Limb (tissue), 2 donors: ENCODE measurements at regions not wholly inside any gene's neighbourhood (a gene's known extent, or its start where the extent isn't known, plus 50 kb on each side); places are given as distances from the start of the nearest gene placed in this dataset.
"Not testable (repeated sequence)": the region's sequence is repeated elsewhere in the genome, so short reads cannot be mapped to it uniquely, and the experiment has no call there.

Experiments
- DNase-seq, 2 donors: peaks; one replicate each; pipeline ENCODE4 v3.0.0-alpha.2; 2016; ENCODE audit errors: extremely low spot score in 2 of 2

DNA sequence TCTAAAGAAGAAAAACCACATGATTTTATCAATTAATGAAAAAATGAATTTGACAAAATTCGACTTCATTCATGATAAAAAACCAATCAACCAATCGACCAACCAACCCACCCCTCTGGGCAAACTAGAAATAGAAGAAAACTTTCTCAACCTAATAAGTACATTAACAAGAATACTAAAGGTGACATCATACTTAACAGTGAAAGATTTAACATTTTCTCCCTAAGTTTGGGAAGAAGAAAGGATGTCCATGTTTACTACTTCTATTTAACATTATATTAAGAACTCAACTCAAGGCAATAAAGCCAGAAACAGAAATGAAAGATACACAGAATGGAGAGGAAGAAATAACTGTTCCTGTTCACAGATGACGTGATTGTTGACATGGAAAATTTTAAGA, 476.1 kb upstream of the MEF2C start:
- no peak for DNase-seq

DNA sequence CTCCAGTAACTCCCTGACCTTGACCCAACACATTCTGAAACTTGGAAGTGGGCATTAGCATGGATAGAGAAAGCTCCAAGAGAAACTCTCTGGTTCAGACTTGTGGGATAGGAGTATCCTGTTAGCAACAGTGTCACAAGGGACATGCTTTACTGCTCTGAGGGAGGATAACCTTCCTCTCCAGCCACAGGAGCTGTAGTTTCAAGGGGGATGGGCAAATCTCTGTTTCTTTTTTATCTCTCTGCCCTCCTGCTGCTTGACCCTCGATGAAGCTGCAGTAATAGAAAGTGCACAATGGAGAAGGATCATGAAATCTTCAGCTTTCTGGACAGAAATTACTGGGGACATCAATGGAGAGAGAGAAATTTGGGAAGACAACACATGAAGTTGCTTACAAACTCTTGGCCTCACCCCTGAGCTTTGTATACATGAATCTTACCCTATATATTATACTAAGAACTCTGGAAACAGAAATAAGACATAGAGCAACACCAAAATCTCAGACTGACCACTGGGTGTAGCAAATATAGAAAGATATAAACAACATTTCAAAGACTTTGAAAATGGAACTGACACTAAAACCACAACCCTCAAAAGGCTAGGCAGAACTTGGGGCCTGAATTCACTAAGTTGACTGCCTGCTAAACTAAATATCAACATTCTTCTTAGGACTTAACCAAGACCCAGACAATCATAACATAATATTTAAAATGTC, 471.0 kb upstream of the MEF2C start:
- no peak for DNase-seq

DNA sequence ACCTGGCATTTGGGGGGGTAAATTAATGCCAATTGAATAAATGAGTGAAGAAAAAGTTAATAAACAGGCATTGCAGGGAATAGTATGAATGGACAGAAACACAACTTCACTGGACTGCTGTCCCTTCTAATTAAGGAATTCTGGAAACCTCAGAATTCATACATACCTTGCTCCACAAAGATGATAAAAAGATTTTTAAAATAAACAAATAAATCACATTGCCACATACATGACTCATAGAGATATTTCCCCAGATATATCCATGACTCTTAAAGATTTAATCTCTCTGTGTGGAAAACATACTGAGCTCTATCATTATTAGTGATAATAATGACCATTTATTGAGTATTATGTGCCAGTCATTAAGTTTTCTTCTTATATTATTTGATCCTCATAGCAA, 469.0 kb upstream of the MEF2C start:
- DNase-seq = no peak

DNA sequence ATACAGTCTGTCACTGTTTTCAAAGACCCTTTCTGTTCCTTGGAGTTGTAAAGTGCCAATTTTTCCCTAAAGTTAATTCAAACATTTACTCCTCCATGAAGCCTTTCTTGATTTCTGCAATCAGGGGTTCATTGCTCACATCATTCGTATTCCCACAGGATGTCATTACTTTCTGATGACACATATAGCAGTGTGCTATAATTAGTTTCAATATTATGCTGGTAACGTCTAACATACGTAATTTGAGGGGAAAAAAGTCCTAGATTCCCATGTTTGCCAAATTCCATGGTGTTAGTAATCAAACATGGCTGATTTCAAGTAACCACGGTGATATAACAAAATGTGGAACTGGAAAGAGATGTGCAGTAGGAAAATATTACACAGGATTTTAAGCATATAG, 468.2 kb upstream of the MEF2C start:
- DNase-seq = peak in 1 of 2 donors; percentile 18

DNA sequence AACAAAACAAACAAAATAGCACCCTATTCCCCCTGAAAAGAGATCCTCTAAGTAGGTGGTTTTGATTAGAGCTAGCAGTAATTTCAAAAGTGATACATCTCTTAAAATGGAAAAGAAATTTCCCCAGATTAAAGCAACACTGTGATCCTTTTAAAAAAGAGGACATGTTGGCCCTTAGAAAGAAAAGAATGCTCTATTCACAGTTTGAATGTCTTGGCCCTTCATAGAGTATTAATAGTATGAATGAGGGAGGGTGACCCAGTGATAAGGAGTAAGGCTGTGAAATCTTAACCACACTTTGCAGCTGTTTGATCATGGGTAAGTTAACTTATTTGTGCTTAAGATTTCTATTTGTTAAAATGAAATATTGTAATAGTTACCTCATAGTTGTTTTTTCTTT, 467.7 kb upstream of the MEF2C start:
- no peak for DNase-seq

DNA sequence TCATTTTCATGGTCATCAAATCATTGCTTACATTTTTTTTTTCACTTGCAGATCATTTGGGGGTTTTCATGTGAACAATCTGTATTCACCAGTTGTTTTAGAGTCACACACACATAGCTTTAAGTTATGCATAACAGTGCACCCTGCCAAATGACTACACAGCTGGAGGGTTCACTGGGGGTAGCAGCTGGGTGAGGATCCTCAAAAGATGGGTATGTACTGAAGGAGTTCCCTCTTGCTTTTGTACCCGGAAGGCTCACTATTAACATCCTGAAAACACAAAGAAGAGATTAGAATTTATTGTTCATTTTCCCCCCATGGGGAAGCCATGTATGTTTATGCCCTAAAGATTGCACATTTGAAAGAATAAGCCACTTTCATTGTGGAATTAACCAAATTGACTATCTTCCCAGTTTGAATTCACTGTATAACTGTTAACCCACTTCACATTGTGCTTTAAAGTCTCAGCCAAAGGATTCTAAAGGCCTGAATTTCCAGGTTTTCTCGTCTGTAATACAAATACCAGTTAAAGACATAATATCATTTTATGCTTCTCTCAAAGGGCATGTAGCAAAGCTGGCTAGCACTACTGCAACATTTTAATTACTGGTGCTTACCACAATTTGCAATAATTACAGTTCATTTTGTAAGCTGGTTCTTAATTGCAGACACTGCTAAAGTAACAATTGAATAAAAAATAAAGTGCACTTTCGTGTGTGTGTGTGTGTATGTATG, 466.4 kb upstream of the MEF2C start:
- DNase-seq = no peak

DNA sequence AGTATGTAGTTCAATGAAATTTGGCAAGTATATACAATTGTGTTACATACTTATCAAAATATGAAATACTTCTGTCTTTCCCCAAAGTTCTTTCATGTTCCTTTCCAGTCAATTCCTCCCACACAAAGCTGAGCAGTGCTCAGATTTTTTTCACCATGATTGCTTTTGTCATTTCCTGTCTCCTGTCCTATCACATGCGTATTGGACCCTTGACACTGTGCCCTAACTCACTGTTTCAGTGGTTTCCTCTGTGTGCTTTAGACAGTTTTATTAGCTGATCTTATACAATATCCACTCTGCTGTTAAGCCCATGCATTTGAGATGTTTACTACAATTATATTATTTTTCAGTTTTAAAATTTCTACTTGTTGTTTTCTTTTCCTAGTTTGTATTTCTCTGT, 463.6 kb upstream of the MEF2C start:
- no peak for DNase-seq

DNA sequence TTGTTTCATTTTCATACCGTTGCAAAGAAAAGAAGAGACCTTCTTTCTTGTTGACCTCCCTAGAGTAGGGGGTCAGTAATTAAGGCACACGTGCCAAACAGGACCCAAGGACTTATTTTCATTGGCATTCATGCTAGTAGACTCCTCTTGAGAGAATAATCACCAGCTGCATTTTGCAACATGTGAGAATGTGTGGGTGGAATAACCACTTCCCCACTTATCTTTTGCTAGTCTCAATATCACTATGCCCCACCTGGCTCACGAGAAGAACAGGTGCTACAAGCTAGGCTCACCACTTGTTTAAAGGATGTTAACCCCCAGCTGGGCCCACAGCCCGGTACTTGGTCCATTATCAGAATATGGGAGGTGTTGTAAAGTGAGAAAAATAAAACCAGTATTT, 460.7 kb upstream of the MEF2C start:
- DNase-seq = no peak

DNA sequence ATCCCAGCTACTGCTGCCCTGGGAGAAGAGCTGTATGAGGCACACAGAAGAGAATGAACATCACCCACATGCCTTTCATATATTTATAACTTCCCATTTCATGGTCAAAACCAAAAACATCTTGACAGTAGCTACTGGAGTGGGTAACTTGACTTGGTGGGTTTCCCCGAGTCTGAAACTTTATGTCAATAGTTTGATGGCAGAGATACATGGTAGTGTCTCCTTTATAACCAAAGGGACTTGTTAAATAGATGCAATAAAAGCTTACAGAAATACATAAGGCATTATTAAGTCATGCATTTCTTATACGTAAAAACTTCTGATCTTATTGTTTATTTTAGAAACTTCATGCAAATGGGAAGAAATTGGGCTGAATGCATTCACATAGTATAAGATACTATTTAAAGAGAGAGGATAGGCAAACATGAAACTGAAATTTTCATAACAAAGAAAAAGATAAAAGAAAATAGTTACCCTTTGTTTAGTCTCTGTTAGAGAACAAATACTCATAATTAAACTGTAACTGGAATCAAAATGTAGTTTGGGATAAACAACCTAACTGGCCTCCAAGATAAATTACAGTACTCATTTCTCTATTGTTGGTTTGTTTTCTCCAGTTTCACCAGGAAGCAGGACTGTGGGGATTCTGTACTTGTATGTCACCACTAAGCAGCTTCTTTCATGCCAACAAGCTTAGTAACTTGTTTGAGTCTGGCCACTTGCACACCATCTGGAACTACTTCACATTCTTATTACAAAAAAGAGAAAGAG, 459.3 kb upstream of the MEF2C start:
- DNase-seq = peak in 1 of 2 donors; percentile 21

DNA sequence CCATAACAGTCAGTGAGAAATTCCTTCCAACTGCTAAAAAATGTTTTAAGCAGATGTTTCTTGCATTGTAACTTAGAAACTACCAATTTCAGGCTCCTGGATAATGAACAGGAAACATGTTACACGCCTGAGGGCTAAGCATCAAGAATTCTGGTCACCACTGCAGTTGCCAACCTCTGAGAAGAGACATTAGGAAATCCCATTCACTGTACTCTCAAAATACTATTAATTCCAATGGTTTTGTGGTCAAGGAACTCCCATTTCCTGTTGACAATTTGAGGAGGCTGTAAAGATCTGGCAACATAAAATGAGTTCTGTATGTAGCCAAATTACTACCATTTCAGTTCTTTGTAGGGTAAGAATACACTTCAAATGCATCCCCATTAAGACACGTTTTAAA, 456.0 kb upstream of the MEF2C start:
- DNase-seq = no peak

DNA sequence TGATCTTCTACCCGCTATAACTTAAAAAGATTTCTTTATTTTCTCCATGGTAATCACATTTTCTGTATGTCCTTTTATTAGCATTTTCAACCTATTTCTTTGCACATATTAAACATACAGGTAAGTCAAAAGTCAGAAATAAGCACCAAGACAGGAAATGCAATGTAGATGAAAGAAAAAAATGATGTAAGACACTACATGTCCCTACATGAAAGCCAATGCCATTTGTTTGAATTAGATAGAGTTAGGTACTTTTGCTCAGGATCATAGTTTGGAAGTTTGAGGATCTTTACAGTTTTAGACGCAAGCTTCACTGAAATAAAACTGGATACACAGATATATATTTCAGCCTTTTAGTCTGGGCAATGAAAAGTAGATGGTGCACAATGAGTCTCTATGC, 453.1 kb upstream of the MEF2C start:
- no peak for DNase-seq

DNA sequence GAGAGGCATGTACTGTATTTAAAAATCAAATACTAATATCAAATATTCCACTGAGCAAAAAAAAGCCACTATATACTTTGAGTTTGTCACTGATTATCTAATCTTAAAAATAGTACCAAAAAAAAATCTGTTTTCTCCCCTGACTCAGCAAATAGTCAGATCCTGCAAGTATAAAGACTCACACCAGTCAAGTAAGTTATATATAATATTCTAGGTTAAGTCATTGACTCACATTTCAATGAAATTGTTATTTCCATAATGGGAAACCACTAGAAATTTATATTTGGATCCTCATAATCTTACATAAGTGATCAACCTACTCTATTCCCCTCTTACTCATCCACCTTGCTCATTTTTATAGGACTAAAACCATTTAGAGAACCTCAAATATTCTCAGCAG, 447.2 kb upstream of the MEF2C start:
- no peak for DNase-seq

DNA sequence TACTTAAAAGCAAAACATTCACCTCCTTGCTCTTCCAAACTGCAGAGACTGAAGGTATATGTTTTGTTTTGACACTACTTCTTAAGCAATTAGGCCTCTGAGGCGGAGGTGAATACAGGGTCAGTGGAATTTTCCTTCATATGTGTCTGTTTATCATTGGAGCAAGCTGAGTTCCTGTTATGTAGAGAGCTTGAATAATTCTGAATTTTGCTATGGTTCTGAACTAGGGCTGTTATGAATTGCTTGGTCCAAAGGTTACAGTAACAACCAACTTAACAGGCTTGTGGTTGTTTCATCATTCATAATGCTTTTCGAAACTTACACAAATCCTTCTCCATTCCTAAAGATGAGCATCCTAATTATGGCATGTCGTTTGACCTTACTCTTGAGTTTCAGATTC, 444.6 kb upstream of the MEF2C start:
- no peak for DNase-seq

DNA sequence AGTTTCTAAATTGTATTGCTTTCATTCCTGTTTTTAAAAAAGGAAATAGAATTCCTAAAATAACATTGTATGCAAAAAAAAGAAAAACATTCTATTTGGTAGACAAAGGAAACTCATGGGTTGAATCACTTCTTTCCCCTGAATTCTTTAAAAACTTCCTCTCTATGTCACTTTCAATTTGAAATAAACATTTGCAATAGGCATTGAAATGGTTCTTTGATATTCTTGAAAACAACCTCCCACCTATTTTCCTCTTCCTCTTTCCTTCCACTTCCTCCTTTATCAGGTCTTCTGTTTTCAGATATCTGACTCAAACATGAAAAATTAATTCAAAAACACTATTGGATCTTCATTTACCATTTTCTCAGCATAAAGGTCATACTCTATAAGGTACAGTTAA, 442.0 kb upstream of the MEF2C start:
- no peak for DNase-seq

DNA sequence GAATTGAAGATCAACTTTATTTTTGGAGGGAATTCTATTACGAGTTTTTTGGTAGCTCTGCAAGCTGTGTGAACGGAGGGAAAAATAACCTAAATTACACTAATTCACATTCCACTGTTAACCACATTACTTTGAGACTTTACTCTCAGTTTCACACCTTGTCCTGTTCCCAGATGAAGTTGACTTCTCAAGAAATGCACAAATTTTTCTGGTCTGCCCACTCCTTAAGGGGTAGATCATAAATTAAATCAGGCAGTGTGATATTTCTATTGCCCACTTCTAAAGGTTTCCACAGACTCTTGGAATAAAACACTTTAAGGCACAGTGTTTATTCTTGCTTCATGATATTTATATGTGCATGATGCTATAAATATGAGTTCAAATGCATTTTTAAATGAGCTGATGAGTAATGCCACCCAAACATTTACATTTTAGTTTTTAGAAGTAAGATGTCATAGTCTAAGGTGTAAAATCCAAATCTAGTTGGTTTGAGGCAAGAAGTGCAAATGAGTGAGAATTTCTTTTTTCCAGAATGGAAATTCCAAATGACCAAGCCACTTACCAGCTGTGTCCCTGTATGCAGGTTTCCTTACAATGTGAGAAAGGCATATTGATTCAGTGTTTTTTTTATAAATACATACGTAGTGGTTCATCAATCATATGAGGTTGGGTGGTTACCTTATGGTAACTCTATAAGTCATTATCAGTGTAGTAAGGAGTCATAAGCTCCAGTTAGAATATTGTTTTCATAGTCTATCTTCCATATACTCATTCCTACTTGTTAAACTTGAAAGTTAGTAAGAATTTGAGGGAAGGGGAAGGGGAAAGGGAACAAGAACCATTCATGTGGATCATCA, 437.7 kb upstream of the MEF2C start:
- DNase-seq = no peak

DNA sequence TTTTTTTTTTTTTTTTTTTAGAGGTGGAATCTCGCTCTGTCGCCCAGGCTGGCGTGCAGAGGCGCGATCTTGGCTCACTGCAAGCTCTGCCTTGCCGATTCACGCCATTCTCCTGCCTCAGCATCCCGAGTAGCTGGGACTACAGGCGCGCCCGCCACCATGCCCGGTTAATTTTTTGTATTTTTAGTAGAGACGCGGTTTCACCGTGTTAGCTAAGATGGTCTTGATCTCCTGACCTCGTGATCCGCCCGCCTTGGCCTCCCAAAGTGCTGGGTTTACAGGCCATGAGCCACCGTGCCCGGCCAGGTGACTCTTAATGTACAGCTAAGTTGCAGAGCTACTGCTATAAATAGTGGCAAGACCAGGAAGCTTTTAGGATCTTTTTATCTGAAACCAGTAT, 434.9 kb upstream of the MEF2C start:
- DNase-seq = not testable (repeated sequence)

DNA sequence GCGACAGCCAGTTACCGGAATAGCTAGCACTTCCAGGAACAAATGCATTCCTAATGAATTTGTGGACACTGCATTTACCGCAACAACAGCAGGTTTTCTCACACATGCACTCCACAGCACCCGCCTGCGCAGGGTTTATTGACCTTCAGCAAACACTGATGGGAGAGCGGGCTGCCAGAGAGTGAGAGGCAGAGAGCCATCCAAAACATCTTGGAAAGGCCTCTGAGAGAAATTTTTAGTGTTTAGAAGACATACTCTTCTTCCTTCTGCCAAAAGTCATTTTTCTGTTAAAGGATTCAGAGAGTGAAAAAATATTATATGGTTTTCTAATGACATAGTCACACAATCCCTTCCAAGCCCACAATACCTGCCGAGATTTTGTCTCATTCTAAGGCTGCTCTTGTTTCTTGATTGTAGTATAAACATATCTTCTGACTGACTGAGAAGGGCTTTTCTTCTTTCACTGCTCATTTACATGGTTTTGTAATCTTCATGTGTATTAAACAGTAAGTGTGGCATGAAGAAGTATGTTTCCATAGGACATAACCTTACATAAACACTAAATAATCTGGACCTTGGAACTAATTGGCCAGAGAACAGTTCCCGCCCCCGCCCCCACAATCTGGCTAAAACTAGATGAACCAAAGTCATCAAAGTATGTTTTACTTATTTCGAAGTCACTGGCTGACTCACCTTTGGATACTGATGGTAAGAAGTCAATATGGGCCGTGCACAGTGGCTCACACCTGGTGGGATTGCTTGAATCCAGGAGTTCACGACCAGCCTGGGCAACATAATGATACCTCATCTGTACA, 432.5 kb upstream of the MEF2C start:
- peak; percentile 36 to 65 for DNase-seq

DNA sequence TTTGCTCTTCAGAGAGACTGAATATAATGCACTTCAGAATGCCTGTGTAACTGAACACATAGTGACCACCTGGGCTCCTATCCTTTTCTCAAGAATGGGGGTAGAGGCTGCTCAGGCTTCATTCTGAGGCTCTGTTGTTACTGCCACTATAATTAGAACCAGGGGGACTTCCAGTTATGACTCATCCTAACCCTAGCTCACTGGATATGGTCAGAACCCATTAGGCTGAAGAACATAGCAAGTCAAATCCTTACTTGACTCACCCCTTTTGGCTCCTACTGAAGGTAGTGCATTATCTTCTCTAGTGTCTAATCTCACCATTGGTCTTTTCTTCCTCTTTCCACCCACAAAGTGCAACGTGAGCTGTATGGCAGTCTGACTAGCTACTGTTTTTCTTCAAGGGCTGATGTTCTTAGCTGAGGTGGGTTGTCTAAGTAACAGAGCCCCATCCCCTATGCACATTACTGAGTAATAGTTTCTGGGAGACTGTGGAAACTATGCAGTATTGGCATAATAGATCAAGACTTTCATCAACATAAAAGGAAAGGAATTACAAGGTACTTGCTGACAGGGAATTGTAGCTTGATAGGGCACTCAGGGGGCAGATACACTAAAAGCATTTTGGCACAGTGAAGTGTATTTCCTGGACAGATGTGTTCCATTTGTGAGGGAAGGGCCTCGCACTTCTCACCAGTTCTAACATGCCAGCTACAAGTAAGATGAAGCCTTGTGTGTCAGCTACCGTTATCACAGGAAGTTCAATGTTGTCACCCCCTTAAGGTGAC, 431.0 kb upstream of the MEF2C start:
- DNase-seq = peak in 1 of 2 donors; percentile 52

DNA sequence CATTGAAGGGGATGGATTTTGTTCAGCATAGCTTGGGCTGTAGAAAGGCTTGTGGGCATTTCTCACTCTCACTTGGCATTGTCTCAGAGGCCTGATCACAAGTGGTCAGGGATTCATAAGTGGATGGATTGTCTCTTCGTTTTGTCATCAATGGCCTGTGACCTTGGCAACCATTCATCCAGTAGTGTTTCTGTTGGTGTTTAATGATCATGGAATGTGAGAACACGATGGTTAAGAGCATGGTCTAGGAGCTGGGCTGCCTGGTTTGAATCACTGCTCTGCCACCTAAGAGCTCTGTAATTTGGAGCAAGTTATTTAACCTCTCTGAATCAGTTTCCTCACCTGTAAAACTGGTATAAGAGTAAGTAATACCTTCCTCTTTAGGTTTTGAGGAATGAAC, 430.1 kb upstream of the MEF2C start:
- DNase-seq = no peak

DNA sequence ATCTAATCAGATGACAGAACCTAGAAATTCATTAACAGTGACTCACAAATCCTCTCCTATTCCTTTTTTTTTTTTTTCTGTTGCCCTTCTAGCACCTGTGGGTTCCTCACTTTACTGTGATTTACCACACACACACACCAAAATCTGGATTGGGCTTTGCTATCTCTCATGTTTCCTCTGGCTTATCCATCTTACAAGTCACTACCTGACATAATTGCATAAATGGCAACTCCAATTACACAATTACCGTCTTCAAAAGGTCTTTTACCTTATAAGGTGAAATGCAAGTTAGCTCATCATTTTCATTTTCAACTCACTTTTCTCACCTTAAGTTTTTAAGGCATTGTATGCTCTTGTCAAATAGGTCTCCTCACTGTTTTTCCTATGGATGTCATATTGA, 426.3 kb upstream of the MEF2C start:
- no peak for DNase-seq
